GM13977 (cell line): ENCODE measurements at regions not wholly inside any gene's neighbourhood (a gene's known extent, or its start where the extent isn't known, plus 50 kb on each side); places are given as distances from the start of the nearest gene placed in this dataset.

Experiments
- DNase-seq: peaks from one replicate; pipeline ENCODE4 v3.0.0; 2012; ENCODE audit warnings: low spot score
- in situ Hi-C: fragments of 300-500 bp; cut with MboI; formaldehyde crosslinking; loops from one replicate; pipeline ENCODE4 v1.12.0; 2022; ENCODE audit warnings: low sequenced_read_pairs, low pct_unique_long_range_greater_than_20kb, mixed read lengths, inconsistent platforms; ENCODE audit not compliant: unreplicated experiment
- TF ChIP-seq, protein P1 (sequence below): IDR thresholded peaks from 2 replicates; pipeline ENCODE4 v1.5.1; 2012; ENCODE audit warnings: mild to moderate bottlenecking, control low read depth; ENCODE audit not compliant: insufficient read depth; ENCODE audit errors: extremely low read depth, missing control alignments

GRCh38 chr1:228922722-228923376 lies 187.6 kb downstream of the RHOU start:
- TF ChIP-seq, protein P1, sequence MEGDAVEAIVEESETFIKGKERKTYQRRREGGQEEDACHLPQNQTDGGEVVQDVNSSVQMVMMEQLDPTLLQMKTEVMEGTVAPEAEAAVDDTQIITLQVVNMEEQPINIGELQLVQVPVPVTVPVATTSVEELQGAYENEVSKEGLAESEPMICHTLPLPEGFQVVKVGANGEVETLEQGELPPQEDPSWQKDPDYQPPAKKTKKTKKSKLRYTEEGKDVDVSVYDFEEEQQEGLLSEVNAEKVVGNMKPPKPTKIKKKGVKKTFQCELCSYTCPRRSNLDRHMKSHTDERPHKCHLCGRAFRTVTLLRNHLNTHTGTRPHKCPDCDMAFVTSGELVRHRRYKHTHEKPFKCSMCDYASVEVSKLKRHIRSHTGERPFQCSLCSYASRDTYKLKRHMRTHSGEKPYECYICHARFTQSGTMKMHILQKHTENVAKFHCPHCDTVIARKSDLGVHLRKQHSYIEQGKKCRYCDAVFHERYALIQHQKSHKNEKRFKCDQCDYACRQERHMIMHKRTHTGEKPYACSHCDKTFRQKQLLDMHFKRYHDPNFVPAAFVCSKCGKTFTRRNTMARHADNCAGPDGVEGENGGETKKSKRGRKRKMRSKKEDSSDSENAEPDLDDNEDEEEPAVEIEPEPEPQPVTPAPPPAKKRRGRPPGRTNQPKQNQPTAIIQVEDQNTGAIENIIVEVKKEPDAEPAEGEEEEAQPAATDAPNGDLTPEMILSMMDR: no peak
- in situ Hi-C loops: no loop called here
- no peak for DNase-seq

DNA sequence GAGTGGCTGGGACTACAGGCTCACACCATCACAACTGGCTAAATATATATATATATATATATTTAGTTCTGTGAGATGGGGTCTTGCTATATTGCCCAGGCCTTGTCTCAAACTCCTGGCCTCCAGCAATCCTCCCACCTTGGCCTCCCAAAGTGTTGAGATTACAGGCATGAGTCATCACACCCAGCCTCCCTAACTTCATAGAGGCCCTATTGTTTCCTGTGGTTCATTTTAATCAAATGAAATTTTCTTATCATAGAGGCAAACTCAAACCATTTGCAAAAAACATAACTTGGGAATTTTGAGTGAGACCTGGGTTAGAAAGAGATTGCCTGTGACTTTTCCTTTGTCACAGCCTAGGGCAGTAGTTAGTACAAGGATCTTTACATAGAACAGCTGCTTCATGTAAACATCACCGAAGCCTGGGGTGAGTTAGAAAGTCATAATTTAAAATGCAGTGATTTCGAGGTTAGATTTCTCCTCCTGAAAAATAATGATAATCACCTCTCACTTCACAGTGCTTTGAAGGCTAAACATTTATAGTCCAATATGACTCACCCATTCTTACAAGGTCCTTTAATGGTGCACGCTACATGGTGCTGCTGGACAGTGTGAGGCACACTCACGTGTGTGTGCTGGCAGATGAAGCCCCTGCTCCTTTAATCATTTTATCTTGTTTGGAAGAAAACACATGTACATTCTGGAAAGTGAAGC lies 188.9 kb downstream of the RHOU start:
- in situ Hi-C loops: no loop called here
- DNase-seq: no peak
- TF ChIP-seq, protein P1: no peak

DNA sequence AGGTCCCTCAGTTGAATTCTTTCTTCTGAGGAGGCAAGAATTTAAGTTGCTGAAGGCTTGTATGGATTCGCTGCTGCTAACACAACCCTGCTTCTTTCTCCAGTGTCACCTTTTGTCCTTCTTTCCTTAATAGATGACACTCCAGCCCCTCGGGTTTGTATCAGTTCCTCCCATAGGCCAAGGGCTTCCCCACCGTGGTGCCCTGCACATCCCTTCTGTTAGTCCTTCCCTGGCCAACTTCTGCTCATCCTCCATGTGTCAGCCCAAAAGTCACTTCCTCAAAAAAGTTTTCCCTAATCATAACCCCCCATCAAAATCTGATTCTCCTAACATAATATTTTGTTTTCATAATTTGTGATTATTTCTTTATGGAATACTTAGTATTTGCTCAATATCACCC lies 190.4 kb downstream of the RHOU start:
- TF ChIP-seq, protein P1: no peak
- DNase-seq: no peak
- in situ Hi-C loops: no loop called here

DNA sequence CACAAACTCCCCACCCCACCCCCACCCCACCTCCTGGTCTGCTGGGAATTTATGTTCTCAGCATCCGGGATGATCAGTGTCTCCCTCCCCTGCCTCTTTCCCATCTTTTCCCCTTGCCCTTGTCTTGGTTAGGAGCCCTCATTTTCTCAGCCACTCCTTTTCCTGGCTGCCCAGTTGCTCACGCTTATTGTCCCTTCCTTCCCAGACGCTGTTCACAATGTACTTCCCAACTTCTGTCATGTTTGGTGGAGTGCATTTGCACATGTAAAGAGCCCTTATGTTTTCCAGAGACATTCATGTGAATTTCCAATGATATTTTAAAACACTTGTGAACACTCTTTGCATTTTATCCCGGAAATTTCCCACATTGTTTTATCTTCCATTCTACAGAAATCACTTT lies 192.1 kb downstream of the RHOU start:
- in situ Hi-C loops: no loop called here
- no peak for DNase-seq
- TF ChIP-seq, protein P1: no peak

- DNase-seq: peak; percentile 45
- in situ Hi-C loops: no loop called here
- TF ChIP-seq, protein P1: no peak
These were observed 192.9 kb downstream of the RHOU start for GRCh38 chr1:228927946-228928898.

DNA sequence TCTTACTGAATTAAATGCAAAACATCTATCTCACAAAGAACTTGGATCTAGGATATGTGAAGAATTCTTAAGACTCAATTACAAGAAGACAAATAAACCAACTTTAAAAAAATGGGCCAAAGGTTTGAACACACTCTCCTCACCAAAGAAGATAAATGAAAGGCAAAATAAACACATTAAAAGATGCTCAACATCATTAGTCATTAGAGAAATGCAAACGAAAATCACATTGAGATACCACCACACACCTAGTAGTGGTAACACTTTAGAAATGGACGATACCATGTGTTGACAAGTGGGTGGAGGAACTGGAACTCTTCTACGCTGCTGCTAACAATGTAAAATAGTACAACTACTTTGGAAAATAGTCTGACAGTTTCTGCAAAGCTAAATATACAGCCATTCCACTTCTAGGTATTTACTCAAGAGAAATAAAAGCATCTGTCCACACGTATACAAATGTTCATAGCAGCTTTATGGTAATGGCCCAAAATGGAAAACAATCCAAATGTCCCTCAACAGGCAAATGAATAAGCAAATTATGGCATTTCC lies 194.3 kb downstream of the RHOU start:
- DNase-seq: no peak
- in situ Hi-C loops: no loop called here
- TF ChIP-seq, protein P1: no peak
